ENCODE measurements at regions not wholly inside any gene's neighbourhood (a gene's known extent, or its start where the extent isn't known, plus 50 kb on each side); places are given as distances from the start of the nearest gene placed in this dataset.

GRCh38 chr4:29372971-29373370 lies 1347.2 kb upstream of the PCDH7 start:
- TF ChIP-seq, protein P1, sequence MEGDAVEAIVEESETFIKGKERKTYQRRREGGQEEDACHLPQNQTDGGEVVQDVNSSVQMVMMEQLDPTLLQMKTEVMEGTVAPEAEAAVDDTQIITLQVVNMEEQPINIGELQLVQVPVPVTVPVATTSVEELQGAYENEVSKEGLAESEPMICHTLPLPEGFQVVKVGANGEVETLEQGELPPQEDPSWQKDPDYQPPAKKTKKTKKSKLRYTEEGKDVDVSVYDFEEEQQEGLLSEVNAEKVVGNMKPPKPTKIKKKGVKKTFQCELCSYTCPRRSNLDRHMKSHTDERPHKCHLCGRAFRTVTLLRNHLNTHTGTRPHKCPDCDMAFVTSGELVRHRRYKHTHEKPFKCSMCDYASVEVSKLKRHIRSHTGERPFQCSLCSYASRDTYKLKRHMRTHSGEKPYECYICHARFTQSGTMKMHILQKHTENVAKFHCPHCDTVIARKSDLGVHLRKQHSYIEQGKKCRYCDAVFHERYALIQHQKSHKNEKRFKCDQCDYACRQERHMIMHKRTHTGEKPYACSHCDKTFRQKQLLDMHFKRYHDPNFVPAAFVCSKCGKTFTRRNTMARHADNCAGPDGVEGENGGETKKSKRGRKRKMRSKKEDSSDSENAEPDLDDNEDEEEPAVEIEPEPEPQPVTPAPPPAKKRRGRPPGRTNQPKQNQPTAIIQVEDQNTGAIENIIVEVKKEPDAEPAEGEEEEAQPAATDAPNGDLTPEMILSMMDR (IDR thresholded peaks at IDR 0.05) = no peak
- TF ChIP-seq POLR2A (IDR thresholded peaks at IDR 0.05) = no peak
- TF ChIP-seq EP300 (IDR thresholded peaks at IDR 0.05) = no peak

Measured in tibial nerve (tissue), 4 donors.